ENCODE measurements at regions not wholly inside any gene's neighbourhood (a gene's known extent, or its start where the extent isn't known, plus 50 kb on each side); places are given as distances from the start of the nearest gene placed in this dataset.

DNA sequence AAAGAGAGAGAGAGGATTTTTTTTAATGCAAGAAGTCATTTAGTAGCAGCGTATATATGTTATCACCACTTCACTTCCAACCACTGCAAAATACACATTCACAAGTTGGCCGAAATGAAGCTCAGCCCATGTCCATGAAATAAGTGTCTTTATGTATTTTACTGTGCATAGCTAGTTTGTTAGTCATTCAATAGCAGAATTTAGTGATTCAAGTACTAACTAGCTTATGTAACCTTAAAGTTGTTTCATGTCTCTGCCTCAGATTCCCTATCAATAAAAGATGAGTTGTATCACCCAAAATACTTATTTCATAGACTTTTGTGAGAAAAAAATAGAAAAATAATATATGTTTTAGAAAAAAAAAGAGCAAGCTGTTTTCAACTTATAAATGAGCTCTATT, 153.7 kb upstream of the PRDM1 start:
- no peaks in the 10 kb centered on the region for H3K4me1 Mint-ChIP-seq
- H3K27ac Mint-ChIP-seq = no peak overlapping the region
- TF ChIP-seq, protein P1, sequence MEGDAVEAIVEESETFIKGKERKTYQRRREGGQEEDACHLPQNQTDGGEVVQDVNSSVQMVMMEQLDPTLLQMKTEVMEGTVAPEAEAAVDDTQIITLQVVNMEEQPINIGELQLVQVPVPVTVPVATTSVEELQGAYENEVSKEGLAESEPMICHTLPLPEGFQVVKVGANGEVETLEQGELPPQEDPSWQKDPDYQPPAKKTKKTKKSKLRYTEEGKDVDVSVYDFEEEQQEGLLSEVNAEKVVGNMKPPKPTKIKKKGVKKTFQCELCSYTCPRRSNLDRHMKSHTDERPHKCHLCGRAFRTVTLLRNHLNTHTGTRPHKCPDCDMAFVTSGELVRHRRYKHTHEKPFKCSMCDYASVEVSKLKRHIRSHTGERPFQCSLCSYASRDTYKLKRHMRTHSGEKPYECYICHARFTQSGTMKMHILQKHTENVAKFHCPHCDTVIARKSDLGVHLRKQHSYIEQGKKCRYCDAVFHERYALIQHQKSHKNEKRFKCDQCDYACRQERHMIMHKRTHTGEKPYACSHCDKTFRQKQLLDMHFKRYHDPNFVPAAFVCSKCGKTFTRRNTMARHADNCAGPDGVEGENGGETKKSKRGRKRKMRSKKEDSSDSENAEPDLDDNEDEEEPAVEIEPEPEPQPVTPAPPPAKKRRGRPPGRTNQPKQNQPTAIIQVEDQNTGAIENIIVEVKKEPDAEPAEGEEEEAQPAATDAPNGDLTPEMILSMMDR (IDR thresholded peaks at IDR 0.05; ENCODE audit: unreplicated experiment) = no peak
- no peaks in the 10 kb centered on the region for H3K36me3 Mint-ChIP-seq
- no peaks in the 10 kb centered on the region for H3K9me3 Mint-ChIP-seq
- H3K4me3 Mint-ChIP-seq = no peak overlapping the region
- no peaks in the 10 kb centered on the region for H3K27me3 Mint-ChIP-seq (ENCODE audit: low read depth)
- DNase-seq (ENCODE audit: low spot score in 2 of 2, unreplicated experiment in 2 of 2) = no peak

DNA sequence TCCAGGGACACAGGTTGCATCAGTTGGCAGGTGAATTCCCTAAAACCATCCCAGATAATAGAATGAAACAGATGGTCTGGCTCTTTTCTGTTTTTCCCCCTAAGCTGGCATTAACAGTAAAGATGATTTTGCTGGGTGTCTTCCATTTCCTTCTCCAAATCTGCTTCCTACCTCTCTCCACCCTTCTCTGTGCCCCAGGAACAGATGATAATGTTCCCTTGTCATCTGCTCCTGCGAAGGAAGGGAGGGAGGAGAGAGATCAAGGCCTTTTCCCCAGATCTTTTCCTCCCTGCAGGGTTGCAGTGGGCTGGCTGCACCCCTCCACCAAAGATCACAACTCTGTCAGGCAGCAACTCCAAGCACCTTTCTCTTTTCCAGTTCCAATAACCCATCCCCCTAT, 156.5 kb upstream of the PRDM1 start:
- Mint-ChIP-seq H3K27ac (no peak overlapping the region), H3K4me3 (no peak overlapping the region), H3K36me3 (no peaks in the 10 kb centered on the region), H3K27me3 (ENCODE audit: low read depth) (peaks cover 3% of the 10 kb centered on the region), H3K4me1 (no peaks in the 10 kb centered on the region), H3K9me3 (no peaks in the 10 kb centered on the region)
- TF ChIP-seq, protein P1 (IDR thresholded peaks at IDR 0.05; ENCODE audit: unreplicated experiment) = no peak
- DNase-seq (ENCODE audit: low spot score in 2 of 2, unreplicated experiment in 2 of 2) = no peak

DNA sequence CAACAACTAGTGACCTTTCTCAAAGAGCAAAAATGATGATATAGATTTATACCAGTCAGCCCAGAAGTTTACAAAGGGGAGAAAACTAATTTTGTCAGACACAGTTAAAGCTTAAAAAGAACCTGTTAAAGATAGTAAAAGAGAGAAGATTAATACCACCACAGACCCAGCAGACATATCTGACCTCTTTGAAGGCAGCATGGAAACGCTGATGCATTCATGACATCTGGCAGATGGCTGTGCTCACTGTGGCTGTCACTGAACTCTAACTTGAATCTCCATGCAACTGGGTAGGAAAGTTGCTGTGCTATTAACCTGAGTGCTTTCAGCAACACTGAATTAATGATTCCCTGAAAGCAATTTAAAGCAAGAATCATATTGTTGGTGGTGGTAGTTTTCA, 159.8 kb upstream of the PRDM1 start:
- no peak overlapping the region for H3K27ac Mint-ChIP-seq
- no peaks in the 10 kb centered on the region for H3K36me3 Mint-ChIP-seq
- DNase-seq (ENCODE audit: low spot score in 2 of 2, unreplicated experiment in 2 of 2) = no peak
- no peak overlapping the region for H3K4me3 Mint-ChIP-seq
- H3K4me1 Mint-ChIP-seq = no peaks in the 10 kb centered on the region
- peaks cover 14% of the 10 kb centered on the region for H3K9me3 Mint-ChIP-seq
- H3K27me3 Mint-ChIP-seq (ENCODE audit: low read depth) = peaks cover 18% of the 10 kb centered on the region
- TF ChIP-seq, protein P1 (IDR thresholded peaks at IDR 0.05; ENCODE audit: unreplicated experiment) = no peak

DNA sequence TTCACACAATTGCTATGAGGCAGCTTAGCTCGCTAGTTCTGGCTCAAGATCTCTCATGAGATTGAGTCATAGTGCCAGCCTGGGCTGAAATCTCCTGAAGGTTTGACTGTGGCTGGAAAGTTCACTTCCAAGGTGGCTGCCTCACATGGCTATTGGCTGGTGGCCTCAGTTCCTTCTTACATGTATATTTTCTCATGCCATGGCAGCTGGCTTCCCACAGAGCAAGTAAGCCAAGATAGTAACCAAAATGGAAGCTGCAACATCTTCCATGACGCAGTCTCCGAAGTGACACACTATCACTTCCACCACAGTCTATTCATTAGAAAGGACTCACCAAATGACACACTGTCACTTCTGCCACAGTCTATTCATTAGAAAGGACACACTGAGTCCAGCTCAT, 160.4 kb upstream of the PRDM1 start:
- Mint-ChIP-seq H3K9me3 (peaks cover 14% of the 10 kb centered on the region), H3K36me3 (no peaks in the 10 kb centered on the region), H3K27me3 (ENCODE audit: low read depth) (peaks cover 18% of the 10 kb centered on the region), H3K4me3 (no peak overlapping the region), H3K4me1 (no peaks in the 10 kb centered on the region), H3K27ac (no peak overlapping the region)
- DNase-seq (ENCODE audit: low spot score in 2 of 2, unreplicated experiment in 2 of 2) = no peak
- TF ChIP-seq, protein P1 (IDR thresholded peaks at IDR 0.05; ENCODE audit: unreplicated experiment) = no peak

DNA sequence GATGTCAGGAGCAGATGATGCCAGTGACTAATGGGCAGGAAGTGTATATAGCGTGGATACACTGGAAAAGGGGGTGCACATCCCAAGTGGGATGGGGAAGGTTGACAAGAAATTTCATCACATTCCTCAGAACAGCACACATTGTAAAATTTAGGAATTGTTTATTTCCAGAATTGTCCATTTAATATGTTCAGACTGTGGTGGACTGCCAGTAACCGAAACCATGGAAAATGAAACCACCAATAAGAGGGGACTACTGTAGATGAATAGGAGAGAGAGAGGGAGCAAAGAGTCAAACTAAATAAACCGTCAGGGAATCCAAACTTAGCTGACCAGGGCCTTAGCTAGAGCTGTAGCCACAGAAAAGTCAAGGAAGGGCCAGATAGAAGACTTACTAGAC, 164.4 kb upstream of the PRDM1 start:
- H3K4me1 Mint-ChIP-seq = no peaks in the 10 kb centered on the region
- H3K36me3 Mint-ChIP-seq = no peaks in the 10 kb centered on the region
- peaks cover 31% of the 10 kb centered on the region for H3K27me3 Mint-ChIP-seq (ENCODE audit: low read depth)
- H3K9me3 Mint-ChIP-seq = peaks cover 14% of the 10 kb centered on the region
- TF ChIP-seq, protein P1 (IDR thresholded peaks at IDR 0.05; ENCODE audit: unreplicated experiment) = no peak
- no peak overlapping the region for H3K4me3 Mint-ChIP-seq
- no peak for DNase-seq (ENCODE audit: low spot score in 2 of 2, unreplicated experiment in 2 of 2)
- no peak overlapping the region for H3K27ac Mint-ChIP-seq

DNA sequence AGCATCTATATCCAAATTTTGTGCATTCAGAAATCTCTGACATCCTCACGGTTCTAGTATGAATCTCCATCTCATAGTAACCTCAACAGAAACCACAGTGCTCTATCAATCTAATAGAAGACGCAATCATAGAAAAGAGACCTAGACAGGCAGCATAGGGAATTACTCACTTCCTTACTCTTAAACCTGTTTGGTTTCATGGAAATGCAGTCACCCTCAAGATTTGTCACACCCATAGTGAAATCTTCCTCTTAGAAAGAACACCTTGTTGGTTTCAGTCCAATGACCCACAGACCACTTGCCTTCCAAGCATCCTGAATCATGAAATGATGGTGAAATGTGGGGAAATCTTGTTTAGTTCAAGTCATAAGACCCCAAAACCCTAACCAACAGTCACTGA, 166.1 kb upstream of the PRDM1 start:
- H3K9me3 Mint-ChIP-seq = peaks cover 17% of the 10 kb centered on the region
- H3K4me3 Mint-ChIP-seq = no peak overlapping the region
- H3K27me3 Mint-ChIP-seq (ENCODE audit: low read depth) = peaks cover 30% of the 10 kb centered on the region
- H3K36me3 Mint-ChIP-seq = no peaks in the 10 kb centered on the region
- TF ChIP-seq, protein P1 (IDR thresholded peaks at IDR 0.05; ENCODE audit: unreplicated experiment) = no peak
- no peaks in the 10 kb centered on the region for H3K4me1 Mint-ChIP-seq
- no peak overlapping the region for H3K27ac Mint-ChIP-seq
- no peak for DNase-seq (ENCODE audit: low spot score in 2 of 2, unreplicated experiment in 2 of 2)
